MCF 10A (cell line): ENCODE measurements at regions not wholly inside any gene's neighbourhood (a gene's known extent, or its start where the extent isn't known, plus 50 kb on each side); places are given as distances from the start of the nearest gene placed in this dataset.
"Not testable (repeated sequence)": the region's sequence is repeated elsewhere in the genome, so short reads cannot be mapped to it uniquely, and the experiment has no call there.

Experiments
- BruUV-seq: library from RNA; stranded (reverse); fragments of 400-500 nt; replicated peaks from 2 replicates; lab custom pipeline; 2021; lab: Mats Ljungman, UMichigan
- CTCF ChIA-PET: fragments of 300-600 bp; sonication (Branson Sonifier 250); formaldehyde crosslinking; extraction: SDS; loops from one replicate; lab custom pipeline; 2021; ENCODE audit warnings: antibody characterized with exemption, inconsistent platforms; lab: Yijun Ruan, JAX
- POLR2A ChIA-PET: fragments of 300-600, 350-650 bp; sonication (Branson Sonifier 250); formaldehyde crosslinking; extraction: SDS; loops from one replicate; lab custom pipeline; 2020; ENCODE audit warnings: antibody characterized with exemption, inconsistent platforms; lab: Yijun Ruan, JAX
- DNase-seq: peaks from one replicate; pipeline ENCODE4 v3.0.0-alpha.2; 2018; ENCODE audit not compliant: unreplicated experiment
- H3K27ac Mint-ChIP-seq: one replicate; pipeline ENCODE4 v1.8.0; 2022; ENCODE audit warnings: mild to moderate bottlenecking, low read depth, mixed read lengths; ENCODE audit not compliant: unreplicated experiment
- H3K27me3 Mint-ChIP-seq: one replicate; pipeline ENCODE4 v1.8.0; 2022; ENCODE audit warnings: mixed read lengths; ENCODE audit not compliant: insufficient read depth, unreplicated experiment
- H3K36me3 Mint-ChIP-seq: one replicate; pipeline ENCODE4 v1.8.0; 2022; ENCODE audit warnings: mild to moderate bottlenecking, moderate library complexity, mixed read lengths; ENCODE audit not compliant: insufficient read depth, unreplicated experiment
- H3K4me1 Mint-ChIP-seq: one replicate; pipeline ENCODE4 v1.8.0; 2022; ENCODE audit warnings: mixed read lengths; ENCODE audit not compliant: insufficient read depth, unreplicated experiment
- H3K4me3 Mint-ChIP-seq: one replicate; pipeline ENCODE4 v1.8.0; 2022; ENCODE audit warnings: mild to moderate bottlenecking, moderate library complexity, mixed read lengths; ENCODE audit not compliant: unreplicated experiment
- H3K9me3 Mint-ChIP-seq: one replicate; pipeline ENCODE4 v1.8.0; 2022; ENCODE audit warnings: mixed read lengths; ENCODE audit not compliant: unreplicated experiment
- CTCF ChIP-seq: fragments of 200-600 bp; IDR thresholded peaks from one replicate; pipeline ENCODE4 v1.8.0; 2022; ENCODE audit warnings: antibody characterized with exemption, mild to moderate bottlenecking; ENCODE audit not compliant: unreplicated experiment
- intact Hi-C: fragments of 100-400 bp; cut with micrococcal nuclease; formaldehyde crosslinking; loops from 2 replicates; pipeline ENCODE4 v1.14.1; 2022

- CTCF ChIA-PET, result no interaction called here
- Mint-ChIP-seq H3K9me3 (peaks cover 10% of the 10 kb centered on the region), H3K36me3 (no peaks in the 10 kb centered on the region), H3K27me3 (no peaks in the 10 kb centered on the region), H3K4me1 (no peaks in the 10 kb centered on the region), H3K4me3 (no peak overlapping the region), H3K27ac (no peak overlapping the region)
- intact Hi-C loops, result no loop called here
- POLR2A ChIA-PET, result no interaction called here
- no TSS peak for BruUV-seq
- DNase-seq, result no peak
- no peak for TF ChIP-seq CTCF
These were observed 134.5 kb downstream of the MED10 start for GRCh38 chr5:6243706-6244338.

GRCh38 chr5:6241056-6241455, 137.3 kb downstream of the MED10 start:
- CTCF ChIA-PET, POLR2A ChIA-PET, BruUV-seq, intact Hi-C loops, H3K27me3 Mint-ChIP-seq, H3K4me3 Mint-ChIP-seq, H3K27ac Mint-ChIP-seq, DNase-seq, H3K36me3 Mint-ChIP-seq: not testable (repeated sequence)
- Mint-ChIP-seq H3K4me1 (peaks cover 10% of the 10 kb centered on the region), H3K9me3 (peaks cover 10% of the 10 kb centered on the region)

- CTCF ChIA-PET, result interaction anchor here (0.7 kb wide), 1 partner anchor 481 kb away, joined by 3 read pairs; no protein-coding TSS in a partner anchor
- H3K27ac Mint-ChIP-seq, result no peak overlapping the region
- no peak for TF ChIP-seq CTCF
These were observed 141.4 kb downstream of the MED10 start for GRCh38 chr5:6236858-6237481.

DNA sequence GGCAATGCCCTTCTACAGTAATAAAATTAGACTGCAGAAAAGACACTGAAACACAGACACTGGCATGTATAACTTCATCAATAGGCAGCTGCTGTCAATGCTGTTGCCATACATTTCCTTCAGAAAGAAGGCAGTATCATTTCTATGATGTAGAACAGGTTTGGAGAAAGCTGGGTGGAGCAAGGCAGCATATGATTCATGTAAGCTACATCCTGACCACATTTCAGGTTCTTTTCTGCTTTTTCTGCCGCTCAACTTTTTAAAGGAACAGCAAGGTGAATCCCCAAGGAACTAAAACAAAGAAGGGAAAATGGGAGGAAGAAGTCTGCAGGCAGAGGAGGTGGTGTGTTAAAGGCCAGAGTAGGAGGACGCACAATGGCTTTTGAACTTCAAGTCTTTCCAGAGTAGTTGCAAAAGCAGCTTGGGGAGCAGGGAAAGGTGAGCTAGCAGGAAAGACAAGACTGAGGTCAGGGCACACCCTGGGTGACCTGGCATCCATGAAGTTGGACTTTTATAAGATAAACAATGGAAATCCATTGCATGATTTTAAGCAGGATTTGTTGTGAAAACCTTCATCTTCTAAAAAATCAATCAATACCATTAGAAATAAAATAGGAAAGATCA, 142.1 kb downstream of the MED10 start:
- H3K27ac Mint-ChIP-seq, result no peak overlapping the region
- no peak overlapping the region for H3K4me3 Mint-ChIP-seq
- CTCF ChIA-PET, result no interaction called here
- no peak for TF ChIP-seq CTCF
- intact Hi-C loops, result no loop called here
- no peak for DNase-seq
- peaks cover 8% of the 10 kb centered on the region for H3K9me3 Mint-ChIP-seq
- peaks cover 11% of the 10 kb centered on the region for H3K4me1 Mint-ChIP-seq
- H3K27me3 Mint-ChIP-seq, result peaks cover 17% of the 10 kb centered on the region
- POLR2A ChIA-PET, result interaction anchor here (0.5 kb wide), 1 partner anchor 1425 kb away, joined by 4 read pairs; no protein-coding TSS in a partner anchor
- no peaks in the 10 kb centered on the region for H3K36me3 Mint-ChIP-seq
- BruUV-seq, result no TSS peak

More at GRCh38 chr5:6236858-6237481, 141.4 kb downstream of the MED10 start:
- Mint-ChIP-seq H3K4me3 (no peak overlapping the region), H3K9me3 (peaks cover 10% of the 10 kb centered on the region), H3K27me3 (peaks cover 14% of the 10 kb centered on the region), H3K4me1 (peaks cover 11% of the 10 kb centered on the region), H3K36me3 (no peaks in the 10 kb centered on the region)
- DNase-seq, result no peak
- BruUV-seq, result no TSS peak
- POLR2A ChIA-PET, result interaction anchor here (1.0 kb wide), 1 partner anchor 77 kb away, joined by 3 read pairs; no protein-coding TSS in a partner anchor
- intact Hi-C loops, result no loop called here
